H1 (cell line): ENCODE measurements at regions not wholly inside any gene's neighbourhood (a gene's known extent, or its start where the extent isn't known, plus 50 kb on each side); places are given as distances from the start of the nearest gene placed in this dataset.

Experiments
- CTCF ChIA-PET: fragments of 300-600 bp; sonication (Branson Sonifier 250); formaldehyde crosslinking; loops from one replicate; lab custom pipeline; 2021; ENCODE audit not compliant: partially characterized antibody; lab: Charles Lee
- POLR2A ChIA-PET: fragments of 300-600 bp; sonication (Branson Sonifier 250); formaldehyde crosslinking; loops from one replicate; lab custom pipeline; 2021; ENCODE audit warnings: inconsistent platforms; ENCODE audit not compliant: partially characterized antibody; lab: Charles Lee
- DNase-seq, 2 experiments: peaks; one replicate each; pipeline versions ENCODE4 v3.0.0 to v3.0.0-alpha.2; 2010 to 2022; ENCODE audit warnings: low spot score in 2 of 2, low read depth in 1 of 2, mixed read lengths in 1 of 2
- FAIRE-seq: peaks from 2 replicates; lab custom pipeline; 2011; peaks lifted over from hg19 to GRCh38; lab: Jason Lieb, UNC
- H2AFZ ChIP-seq: 2 replicates; pipeline ENCODE4 v1.8.1; 2012; ENCODE audit warnings: low read length, inconsistent platforms
- H2AK5ac ChIP-seq: 2 replicates; pipeline ENCODE4 v1.6.1; 2013; ENCODE audit warnings: low read depth, low read length
- H2BK120ac ChIP-seq: replicated peaks from 2 replicates; pipeline ENCODE3; 2013; ENCODE audit warnings: low read depth, low read length, inconsistent platforms
- H2BK12ac ChIP-seq: 2 replicates; pipeline ENCODE4 v1.6.1; 2013; ENCODE audit warnings: low read depth, low read length
- H2BK15ac ChIP-seq: 2 replicates; pipeline ENCODE4 v1.6.1; 2013; ENCODE audit warnings: low read length
- H2BK20ac ChIP-seq: 2 replicates; pipeline ENCODE4 v1.6.1; 2013; ENCODE audit warnings: low read length
- H2BK5ac ChIP-seq: 2 replicates; pipeline ENCODE4 v1.6.1; 2013; ENCODE audit warnings: low read depth, low read length
- H3K14ac ChIP-seq: 2 replicates; pipeline ENCODE4 v1.6.1; 2013; ENCODE audit warnings: inconsistent platforms; ENCODE audit not compliant: insufficient read length
- H3K18ac ChIP-seq: 2 replicates; pipeline ENCODE4 v1.6.1; 2013; ENCODE audit warnings: low read length; ENCODE audit errors: extremely low read depth
- H3K23ac ChIP-seq: 2 replicates; pipeline ENCODE4 v1.6.1; 2013; ENCODE audit warnings: inconsistent platforms; ENCODE audit not compliant: insufficient read length
- H3K23me2 ChIP-seq: 2 replicates; pipeline ENCODE4 v1.6.1; 2013; ENCODE audit warnings: low read depth, low read length
- H3K27ac ChIP-seq: 2 replicates; pipeline ENCODE4 v1.6.1; 2011; ENCODE audit warnings: low read depth, low read length, inconsistent platforms
- H3K27me3 ChIP-seq, 4 experiments: replicated peaks in 1 of 4; 1 replicate in 1 of 4; 2 replicates in 3 of 4; pipeline versions ENCODE4 v1.6.1 to v1.8.1; 2011 to 2013; ENCODE audit warnings: low read length in 3 of 4, mild to moderate bottlenecking in 3 of 4, inconsistent platforms in 2 of 4, mixed read lengths in 2 of 4, moderate library complexity in 1 of 4; ENCODE audit not compliant: control insufficient read depth in 3 of 4, insufficient read depth in 3 of 4; ENCODE audit errors: extremely low read depth in 1 of 4
- H3K36me3 ChIP-seq, 4 experiments: 2 replicates each; pipeline versions ENCODE4 v1.6.1 to v1.8.1; 2011 to 2013; ENCODE audit warnings: mild to moderate bottlenecking in 4 of 4, low read length in 3 of 4, moderate library complexity in 2 of 4, control low read depth in 1 of 4, inconsistent platforms in 1 of 4; ENCODE audit not compliant: insufficient read depth in 4 of 4, control insufficient read depth in 2 of 4
- H3K4ac ChIP-seq: replicated peaks from 2 replicates; pipeline ENCODE3; 2013; ENCODE audit warnings: low read length, low read depth, mixed read lengths, inconsistent platforms; ENCODE audit not compliant: insufficient read length
- H3K4me1 ChIP-seq, 4 experiments: replicated peaks in 1 of 4; 1 replicate in 1 of 4; 2 replicates in 3 of 4; pipeline versions ENCODE4 v1.6.1 to v1.8.1; 2011 to 2013; ENCODE audit warnings: low read length in 3 of 4, inconsistent platforms in 2 of 4, mixed read lengths in 1 of 4; ENCODE audit not compliant: insufficient read depth in 4 of 4, control insufficient read depth in 3 of 4
- H3K4me2 ChIP-seq, 2 experiments: 2 replicates each; pipeline versions ENCODE4 v1.6.1 to v1.8.1; 2011 to 2013; ENCODE audit warnings: low read depth in 2 of 2, low read length in 2 of 2, control low read depth in 1 of 2, inconsistent platforms in 1 of 2, mild to moderate bottlenecking in 1 of 2; ENCODE audit not compliant: insufficient read depth in 1 of 2
- H3K4me3 ChIP-seq, 4 experiments: fragments of 200-600, 300-600 bp in 1 of 4; sonication (generic), shearing (Covaris generic), sonication (Bioruptor Twin) in 1 of 4; 2 replicates each; pipeline versions ENCODE4 v1.5.1 to v1.8.1; 2011 to 2016; ENCODE audit warnings: low read length in 4 of 4, low read depth in 3 of 4, control low read depth in 2 of 4, inconsistent platforms in 2 of 4, mild to moderate bottlenecking in 2 of 4, mixed read lengths in 1 of 4, moderate library complexity in 1 of 4; ENCODE audit not compliant: insufficient read depth in 2 of 4; ENCODE audit errors: extremely low read depth in 1 of 4
- H3K56ac ChIP-seq: replicated peaks from 2 replicates; pipeline ENCODE3; 2013; ENCODE audit warnings: low read depth, mild to moderate bottlenecking, mixed read lengths, low read length, inconsistent platforms; ENCODE audit not compliant: insufficient read length
- H3K79me1 ChIP-seq: 2 replicates; pipeline ENCODE4 v1.6.1; 2013; ENCODE audit warnings: low read depth, low read length, control low read depth
- H3K79me2 ChIP-seq, 2 experiments: 2 replicates each; pipeline versions ENCODE4 v1.6.1 to v1.8.1; 2012 to 2013; ENCODE audit warnings: low read length in 2 of 2, mild to moderate bottlenecking in 2 of 2, inconsistent platforms in 1 of 2; ENCODE audit not compliant: insufficient read depth in 2 of 2, control insufficient read depth in 1 of 2
- H3K9ac ChIP-seq, 4 experiments: replicated peaks in 1 of 4; 1 replicate in 1 of 4; 2 replicates in 3 of 4; pipeline versions ENCODE4 v1.6.1 to v1.8.1; 2011 to 2013; ENCODE audit warnings: low read depth in 3 of 4, low read length in 3 of 4, control low read depth in 2 of 4, mild to moderate bottlenecking in 2 of 4, moderate library complexity in 2 of 4, inconsistent platforms in 1 of 4; ENCODE audit errors: extremely low read depth in 1 of 4
- H3K9me3 ChIP-seq, 2 experiments: 2 replicates each; pipeline versions ENCODE4 v1.6.1 to v1.8.1; 2012 to 2013; ENCODE audit warnings: mild to moderate bottlenecking in 2 of 2, moderate library complexity in 2 of 2, control low read depth in 1 of 2, inconsistent platforms in 1 of 2, low read depth in 1 of 2, low read length in 1 of 2, mixed read lengths in 1 of 2; ENCODE audit not compliant: insufficient read depth in 2 of 2
- H4K20me1 ChIP-seq, 2 experiments: replicated peaks in 1 of 2; 2 replicates each; pipeline versions ENCODE3 to v1.8.1; 2011 to 2013; ENCODE audit warnings: inconsistent platforms in 2 of 2, low read length in 2 of 2, mild to moderate bottlenecking in 1 of 2; ENCODE audit not compliant: insufficient read depth in 2 of 2, control insufficient read depth in 1 of 2
- H4K5ac ChIP-seq: 2 replicates; pipeline ENCODE4 v1.6.1; 2013; ENCODE audit warnings: low read length, low read depth, mixed read lengths, inconsistent platforms; ENCODE audit not compliant: insufficient read length
- H4K8ac ChIP-seq: 2 replicates; pipeline ENCODE4 v1.8.0; 2013; ENCODE audit warnings: mild to moderate bottlenecking, moderate library complexity, low read length, inconsistent platforms; ENCODE audit not compliant: insufficient read depth; ENCODE audit errors: extremely low read depth
- H4K91ac ChIP-seq: replicated peaks from 2 replicates; pipeline ENCODE3; 2013; ENCODE audit warnings: low read length, mixed read lengths, inconsistent platforms; ENCODE audit not compliant: insufficient read length
- CREB1 ChIP-seq: IDR thresholded peaks from 2 replicates; pipeline ENCODE4 v1.6.1; 2012; ENCODE audit warnings: inconsistent platforms
- NANOG ChIP-seq: IDR thresholded peaks from 2 replicates; pipeline ENCODE4 v1.6.1; 2011; ENCODE audit warnings: low read length, low read depth, mild to moderate bottlenecking, inconsistent platforms; ENCODE audit not compliant: insufficient read depth, poor library complexity, severe bottlenecking
- SIN3A ChIP-seq, 2 experiments: IDR thresholded peaks in 1 of 2; conservative IDR thresholded peaks in 1 of 2; 2 replicates each; pipeline ENCODE4 v1.6.1; 2011 to 2012; ENCODE audit warnings: low read length in 2 of 2, improper control_type of control experiment in 1 of 2, low read depth in 1 of 2, mild to moderate bottlenecking in 1 of 2
- WGBS, 2 experiments: shearing (Covaris generic) in 1 of 2; methylation state at CpG; one replicate each; pipeline versions ENCODE4 v1.1.6 to v1.1.7; 2013 to 2015; ENCODE audit warnings: low lambda C conversion rate in 2 of 2, mixed read lengths in 2 of 2, inconsistent platforms in 1 of 2, low coverage in 1 of 2, missing lambda C conversion rate in 1 of 2; ENCODE audit not compliant: insufficient replicate concordance in 2 of 2, insufficient coverage in 1 of 2, insufficient read length in 1 of 2; ENCODE audit errors: extremely low coverage in 1 of 2, missing lambda C conversion rate in 1 of 2; 5-methylcytosine and 5-hydroxymethylcytosine counted together
- TF ChIP-seq, protein P1 (sequence below), 3 experiments: IDR thresholded peaks; 1 replicate in 2 of 3; 2 replicates in 1 of 3; pipeline versions ENCODE4 v1.5.1 to v1.6.1; 2011; ENCODE audit warnings: low read length in 3 of 3, mild to moderate bottlenecking in 3 of 3, inconsistent platforms in 2 of 3, low read depth in 1 of 3, moderate library complexity in 1 of 3; ENCODE audit not compliant: insufficient read depth in 1 of 3; ENCODE audit errors: control extremely low read depth in 1 of 3

DNA sequence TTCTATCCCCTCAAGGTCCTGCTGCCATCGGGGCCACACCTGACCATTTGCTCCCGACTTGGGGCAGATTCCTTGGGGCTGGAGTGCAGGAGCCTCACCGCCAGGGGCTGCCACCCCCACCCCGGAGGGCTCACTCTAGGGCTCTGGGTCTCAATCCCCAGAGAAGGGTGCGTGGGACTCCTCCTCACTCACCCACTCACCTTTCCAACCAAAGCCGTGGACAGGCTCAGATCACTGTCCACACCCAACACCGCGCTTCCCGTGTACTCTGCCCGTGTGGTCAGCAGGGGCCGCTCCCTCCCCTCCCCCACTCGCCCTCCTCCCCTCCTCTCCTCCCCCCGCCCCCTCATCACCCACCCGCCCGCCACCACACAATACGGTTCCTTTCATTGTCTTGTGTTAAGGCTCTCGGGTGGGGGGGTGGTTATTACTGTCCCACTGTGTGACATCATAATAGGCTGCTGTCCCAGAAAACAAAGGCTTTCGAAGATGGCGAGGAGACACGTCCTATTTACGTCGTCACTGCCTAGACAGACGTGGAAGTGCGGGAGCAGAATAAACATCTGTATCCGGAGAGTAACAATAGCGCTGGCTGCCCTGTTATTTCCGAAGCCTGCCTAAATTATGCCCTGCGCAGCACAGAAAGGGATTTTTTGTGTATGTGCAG lies 85.8 kb downstream of the YTHDF1 start:
- no peak overlapping the region; the same call in 1 of the 2 replicates for H2BK5ac ChIP-seq
- FAIRE-seq: no peak

More for the DNA sequence above, 85.8 kb downstream of the YTHDF1 start:
- Histone ChIP-seq H3K4me2 (peak overlapping the region; percentile 11 to 55; a peak in 2 of 4 replicates), H3K4me3 (peak overlapping the region in 1 of 4 experiments; percentile 8; a peak in 2 of 8 replicates), H4K8ac (peak overlapping the region; percentile 39), H2AFZ (no peak overlapping the region), H3K79me1 (no peaks in the 10 kb centered on the region), H3K18ac (peak overlapping the region; percentile 83; the same call in 1 of the 2 replicates), H3K23ac (no peak overlapping the region), H4K91ac (peak overlapping the region; percentile 36), H2AK5ac (no peak overlapping the region), H2BK20ac (no peak overlapping the region), H3K79me2 (no peaks in the 10 kb centered on the region), H3K9me3 (no peaks in the 10 kb centered on the region), H3K36me3 (no peaks in the 10 kb centered on the region), H3K14ac (no peak overlapping the region), H3K56ac (no peak overlapping the region), H2BK12ac (0 out of 2 replicates have a peak overlapping the region, but pooled peaks have one; percentile 50), H4K20me1 (no peaks in the 10 kb centered on the region), H2BK15ac (no peak overlapping the region), H3K27ac (no peak overlapping the region), H3K4ac (no peak overlapping the region), H4K5ac (no peak overlapping the region), H3K27me3 (no peaks in the 10 kb centered on the region; a peak in 1 of 7 replicates), H3K23me2 (0 out of 2 replicates have a peak, but pooled peaks cover 1% of the 10 kb centered on the region), H2BK120ac (no peak overlapping the region), H3K9ac (no peak overlapping the region; a peak in 1 of 7 replicates), H3K4me1 (peaks cover 0 to 15% (median 2%) of the 10 kb centered on the region in 4 experiments; a peak in 4 of 7 replicates)
- ChIA-PET POLR2A (no interaction called here), CTCF (no interaction called here)
- 71% methylated on average over 18 of the region's 28 CpGs; no CpG with 5 or more reads in 1 of the 2 experiments for WGBS, 2 experiments
- no peak for TF ChIP-seq SIN3A (conservative IDR thresholded peaks at IDR 0.05 in 1 of 2, IDR thresholded peaks at IDR 0.05 in 1 of 2; ENCODE audit: low read depth in 1 of 2, low read length in 2 of 2)
- no peak for TF ChIP-seq NANOG
- TF ChIP-seq, protein P1, sequence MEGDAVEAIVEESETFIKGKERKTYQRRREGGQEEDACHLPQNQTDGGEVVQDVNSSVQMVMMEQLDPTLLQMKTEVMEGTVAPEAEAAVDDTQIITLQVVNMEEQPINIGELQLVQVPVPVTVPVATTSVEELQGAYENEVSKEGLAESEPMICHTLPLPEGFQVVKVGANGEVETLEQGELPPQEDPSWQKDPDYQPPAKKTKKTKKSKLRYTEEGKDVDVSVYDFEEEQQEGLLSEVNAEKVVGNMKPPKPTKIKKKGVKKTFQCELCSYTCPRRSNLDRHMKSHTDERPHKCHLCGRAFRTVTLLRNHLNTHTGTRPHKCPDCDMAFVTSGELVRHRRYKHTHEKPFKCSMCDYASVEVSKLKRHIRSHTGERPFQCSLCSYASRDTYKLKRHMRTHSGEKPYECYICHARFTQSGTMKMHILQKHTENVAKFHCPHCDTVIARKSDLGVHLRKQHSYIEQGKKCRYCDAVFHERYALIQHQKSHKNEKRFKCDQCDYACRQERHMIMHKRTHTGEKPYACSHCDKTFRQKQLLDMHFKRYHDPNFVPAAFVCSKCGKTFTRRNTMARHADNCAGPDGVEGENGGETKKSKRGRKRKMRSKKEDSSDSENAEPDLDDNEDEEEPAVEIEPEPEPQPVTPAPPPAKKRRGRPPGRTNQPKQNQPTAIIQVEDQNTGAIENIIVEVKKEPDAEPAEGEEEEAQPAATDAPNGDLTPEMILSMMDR (IDR thresholded peaks at IDR 0.05; ENCODE audit: control extremely low read depth in 1 of 3, insufficient read depth in 1 of 3, low read depth in 1 of 3, low read length in 3 of 3): peak; percentile 11 to 36 (median 30)
- peak; percentile 30; the same call in 1 of the 2 replicates for TF ChIP-seq CREB1
- no peak for DNase-seq
